Right lobe of liver (tissue), 4 donors: ENCODE measurements at regions not wholly inside any gene's neighbourhood (a gene's known extent, or its start where the extent isn't known, plus 50 kb on each side); places are given as distances from the start of the nearest gene placed in this dataset.

Experiments
- POLR2A ChIP-seq: fragments of 450-650 bp; IDR thresholded peaks from one replicate; pipeline ENCODE4 v1.6.1; 2017; ENCODE audit warnings: antibody characterized with exemption, mild to moderate bottlenecking
- TF ChIP-seq, protein P1 (sequence below), 4 donors: fragments of 200-600 bp in 3 of 4; fragments of 450-650 bp in 1 of 4; IDR thresholded peaks; one replicate each; pipeline versions ENCODE4 v1.5.1 to v1.8.0; 2016 to 2022; ENCODE audit warnings: antibody characterized with exemption in 4 of 4, mild to moderate bottlenecking in 2 of 4
- donor health status: DM: no; HTN: no; CAD: no.
- donor health status: DM: no; HTN: no; CAD: no.
- donor health status: DM: no; HTN: yes; CAD: no.

DNA sequence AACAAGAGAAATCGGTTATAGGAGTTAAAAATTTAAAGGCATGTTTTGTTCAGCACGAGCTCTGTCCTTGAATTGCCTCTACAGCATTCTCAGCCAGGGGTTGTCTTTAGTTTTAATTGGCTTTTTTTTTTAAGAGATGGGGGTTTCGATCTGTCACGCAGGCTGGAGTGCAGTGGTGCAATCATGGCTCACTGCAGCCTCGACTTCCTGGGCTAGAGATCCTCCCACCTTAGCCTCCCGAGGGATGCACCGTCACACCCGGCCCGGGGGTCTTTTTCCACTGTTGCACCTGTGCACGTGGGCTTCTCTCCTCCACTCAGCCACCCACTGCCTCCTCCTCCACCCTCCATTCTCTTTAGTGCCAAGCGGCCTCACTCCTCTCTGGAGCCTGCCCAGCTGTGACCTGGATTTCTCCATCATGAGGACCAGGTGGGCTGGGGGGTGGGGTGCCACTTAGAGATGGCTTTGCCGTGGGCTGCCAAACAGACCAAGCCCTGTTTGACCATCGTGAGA lies 106.8 kb upstream of the SEC14L1 start:
- TF ChIP-seq, protein P1, sequence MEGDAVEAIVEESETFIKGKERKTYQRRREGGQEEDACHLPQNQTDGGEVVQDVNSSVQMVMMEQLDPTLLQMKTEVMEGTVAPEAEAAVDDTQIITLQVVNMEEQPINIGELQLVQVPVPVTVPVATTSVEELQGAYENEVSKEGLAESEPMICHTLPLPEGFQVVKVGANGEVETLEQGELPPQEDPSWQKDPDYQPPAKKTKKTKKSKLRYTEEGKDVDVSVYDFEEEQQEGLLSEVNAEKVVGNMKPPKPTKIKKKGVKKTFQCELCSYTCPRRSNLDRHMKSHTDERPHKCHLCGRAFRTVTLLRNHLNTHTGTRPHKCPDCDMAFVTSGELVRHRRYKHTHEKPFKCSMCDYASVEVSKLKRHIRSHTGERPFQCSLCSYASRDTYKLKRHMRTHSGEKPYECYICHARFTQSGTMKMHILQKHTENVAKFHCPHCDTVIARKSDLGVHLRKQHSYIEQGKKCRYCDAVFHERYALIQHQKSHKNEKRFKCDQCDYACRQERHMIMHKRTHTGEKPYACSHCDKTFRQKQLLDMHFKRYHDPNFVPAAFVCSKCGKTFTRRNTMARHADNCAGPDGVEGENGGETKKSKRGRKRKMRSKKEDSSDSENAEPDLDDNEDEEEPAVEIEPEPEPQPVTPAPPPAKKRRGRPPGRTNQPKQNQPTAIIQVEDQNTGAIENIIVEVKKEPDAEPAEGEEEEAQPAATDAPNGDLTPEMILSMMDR (IDR thresholded peaks at IDR 0.05), result no peak
- TF ChIP-seq POLR2A, result no peak
